ENCODE measurements at regions not wholly inside any gene's neighbourhood (a gene's known extent, or its start where the extent isn't known, plus 50 kb on each side); places are given as distances from the start of the nearest gene placed in this dataset.

- TF ChIP-seq CTCF (IDR thresholded peaks at IDR 0.05) (no peak), POLR2A (IDR thresholded peaks at IDR 0.05) (no peak)
Measured at GRCh38 chr5:163350083-163350482, 87.3 kb upstream of the CCNG1 start.
